Mesenchymal stem cell (in vitro differentiated cells and primary cell): ENCODE measurements at regions not wholly inside any gene's neighbourhood (a gene's known extent, or its start where the extent isn't known, plus 50 kb on each side); places are given as distances from the start of the nearest gene placed in this dataset.
"Not testable (repeated sequence)": the region's sequence is repeated elsewhere in the genome, so short reads cannot be mapped to it uniquely, and the experiment has no call there.

Experiments used
- DNase-seq: peaks from one replicate; pipeline ENCODE4 v3.0.0-alpha.2; 2013
- H2AFZ ChIP-seq: one replicate; pipeline ENCODE4 v1.6.1; 2013; ENCODE audit warnings: low read depth, mild to moderate bottlenecking, control low read depth, inconsistent platforms, low read length, moderate library complexity
- H2AK5ac ChIP-seq: 2 replicates; pipeline ENCODE4 v1.6.1; 2013; ENCODE audit warnings: low read length, moderate library complexity, mild to moderate bottlenecking, inconsistent platforms; ENCODE audit not compliant: severe bottlenecking
- H2BK120ac ChIP-seq: one replicate; pipeline ENCODE4 v1.6.1; 2013; ENCODE audit warnings: low read depth, mild to moderate bottlenecking, inconsistent platforms, low read length, moderate library complexity
- H2BK12ac ChIP-seq, 2 experiments: one replicate each; pipeline ENCODE4 v1.6.1; 2013; ENCODE audit warnings: inconsistent platforms in 2 of 2, low read length in 2 of 2, mild to moderate bottlenecking in 2 of 2, moderate library complexity in 2 of 2, control low read depth in 1 of 2
- H2BK15ac ChIP-seq: one replicate; pipeline ENCODE4 v1.6.1; 2013; ENCODE audit warnings: mild to moderate bottlenecking, low read depth, inconsistent platforms; ENCODE audit not compliant: poor library complexity, severe bottlenecking
- H2BK5ac ChIP-seq: 2 replicates; pipeline ENCODE4 v1.6.1; 2013; ENCODE audit warnings: low read depth, mild to moderate bottlenecking, low read length, control low read depth, inconsistent platforms; ENCODE audit not compliant: poor library complexity, severe bottlenecking
- H3K14ac ChIP-seq, 2 experiments: one replicate each; pipeline ENCODE4 v1.6.1; 2013; ENCODE audit warnings: inconsistent platforms in 2 of 2, low read length in 2 of 2, control low read depth in 1 of 2, mild to moderate bottlenecking in 1 of 2, moderate library complexity in 1 of 2
- H3K18ac ChIP-seq, 2 experiments: one replicate each; pipeline ENCODE4 v1.6.1; 2013; ENCODE audit warnings: inconsistent platforms in 2 of 2, low read length in 2 of 2, control low read depth in 1 of 2, low read depth in 1 of 2, mild to moderate bottlenecking in 1 of 2
- H3K23ac ChIP-seq, 2 experiments: one replicate each; pipeline ENCODE4 v1.6.1; 2013; ENCODE audit warnings: inconsistent platforms in 2 of 2, low read length in 2 of 2, mild to moderate bottlenecking in 2 of 2, moderate library complexity in 2 of 2, control low read depth in 1 of 2
- H3K27ac ChIP-seq: 2 replicates; pipeline ENCODE4 v1.5.1; 2013; ENCODE audit warnings: mild to moderate bottlenecking, moderate library complexity, low read length, control low read depth, inconsistent platforms; ENCODE audit not compliant: poor library complexity, severe bottlenecking
- H3K27me3 ChIP-seq, 2 experiments: 2 replicates each; pipeline versions ENCODE4 v1.6.1 to v1.7.0; 2013; ENCODE audit warnings: low read length in 2 of 2, mild to moderate bottlenecking in 2 of 2, moderate library complexity in 2 of 2, control low read depth in 1 of 2, inconsistent platforms in 1 of 2; ENCODE audit not compliant: control insufficient read depth in 1 of 2, insufficient read depth in 1 of 2
- H3K36me3 ChIP-seq, 2 experiments: 2 replicates each; pipeline versions ENCODE4 v1.6.1 to v1.7.0; 2013; ENCODE audit warnings: low read length in 2 of 2, control low read depth in 1 of 2, inconsistent platforms in 1 of 2, low read depth in 1 of 2, mild to moderate bottlenecking in 1 of 2; ENCODE audit not compliant: insufficient read depth in 2 of 2, control insufficient read depth in 1 of 2
- H3K4ac ChIP-seq, 2 experiments: one replicate each; pipeline ENCODE4 v1.6.1; 2013; ENCODE audit warnings: inconsistent platforms in 2 of 2, low read length in 2 of 2, mild to moderate bottlenecking in 2 of 2, moderate library complexity in 2 of 2, control low read depth in 1 of 2, low read depth in 1 of 2
- H3K4me1 ChIP-seq: 2 replicates; pipeline ENCODE4 v1.6.1; 2013; ENCODE audit warnings: low read depth, low read length, control low read depth; ENCODE audit not compliant: control insufficient read depth, insufficient read depth
- H3K4me2 ChIP-seq: 2 replicates; pipeline ENCODE4 v1.6.1; 2013; ENCODE audit warnings: low read length, mild to moderate bottlenecking, inconsistent platforms; ENCODE audit not compliant: poor library complexity, severe bottlenecking
- H3K4me3 ChIP-seq, 2 experiments: 2 replicates each; pipeline versions ENCODE4 v1.5.1 to v1.7.0; 2013; ENCODE audit warnings: low read length in 2 of 2, mild to moderate bottlenecking in 2 of 2, control low read depth in 1 of 2, low read depth in 1 of 2; ENCODE audit not compliant: insufficient read depth in 1 of 2
- H3K79me1 ChIP-seq: replicated peaks from 2 replicates; pipeline ENCODE4 v1.6.1; 2013; ENCODE audit warnings: mild to moderate bottlenecking, control low read depth, low read length, inconsistent platforms; ENCODE audit not compliant: poor library complexity, severe bottlenecking
- H3K9ac ChIP-seq: 2 replicates; pipeline ENCODE4 v1.7.0; 2013; ENCODE audit warnings: mild to moderate bottlenecking, low read length, moderate library complexity
- H3K9me3 ChIP-seq: 2 replicates; pipeline ENCODE4 v1.7.0; 2013; ENCODE audit warnings: mild to moderate bottlenecking, low read length; ENCODE audit not compliant: control insufficient read depth
- H4K8ac ChIP-seq: one replicate; pipeline ENCODE4 v1.6.1; 2013; ENCODE audit warnings: inconsistent platforms, mild to moderate bottlenecking, low read length, moderate library complexity
- H4K91ac ChIP-seq: one replicate; pipeline ENCODE4 v1.6.1; 2013; ENCODE audit warnings: mild to moderate bottlenecking, low read length, inconsistent platforms
- WGBS: methylation state at CpG from one replicate; pipeline ENCODE4 v1.1.7; 2013; ENCODE audit warnings: mixed read lengths; 5-methylcytosine and 5-hydroxymethylcytosine counted together

- H2BK120ac ChIP-seq, result no peak overlapping the region
Observed at GRCh38 chr11:106551744-106552673, 466.3 kb downstream of the GUCY1A2 start.

GRCh38 chr11:106552694-106553203 is 465.5 kb downstream of the GUCY1A2 start:
- WGBS, result 73% methylated on average over 6 of the region's 6 CpGs
- Histone ChIP-seq H3K18ac (no peak overlapping the region), H4K91ac (no peak overlapping the region)

More at GRCh38 chr11:106551744-106552673, 466.3 kb downstream of the GUCY1A2 start:
- Histone ChIP-seq H3K27me3 (no peaks in the 10 kb centered on the region), H3K4me2 (no peak overlapping the region), H2AFZ (no peak overlapping the region), H3K9me3 (peaks cover 24% of the 10 kb centered on the region), H4K91ac (no peak overlapping the region), H2AK5ac (no peak overlapping the region), H2BK15ac (no peak overlapping the region), H3K4ac (no peak overlapping the region), H3K4me1 (peaks cover 2% of the 10 kb centered on the region), H2BK12ac (peak overlapping the region in 1 of 2 experiments; percentile 4), H4K8ac (peak overlapping the region; percentile 10), H3K23ac (no peak overlapping the region), H3K27ac (no peak overlapping the region), H2BK5ac (no peak overlapping the region), H3K18ac (no peak overlapping the region), H3K79me1 (no peaks in the 10 kb centered on the region), H3K36me3 (no peaks in the 10 kb centered on the region), H3K9ac (no peak overlapping the region), H3K4me3 (peak overlapping the region in 1 of 2 experiments; percentile 2), H3K14ac (peak overlapping the region in 1 of 2 experiments; percentile 83)
- WGBS, result 93% methylated on average over 13 of the region's 13 CpGs
- no peak for DNase-seq

GRCh38 chr11:106553304-106553703 is 465.0 kb downstream of the GUCY1A2 start:
- Histone ChIP-seq H3K14ac (no peak overlapping the region), H3K79me1 (no peaks in the 10 kb centered on the region), H3K9me3 (peaks cover 25% of the 10 kb centered on the region), H3K9ac (no peak overlapping the region), H2BK15ac (no peak overlapping the region), H2BK12ac (no peak overlapping the region), H2BK5ac (no peak overlapping the region), H3K27me3 (no peaks in the 10 kb centered on the region), H2AK5ac (no peak overlapping the region), H4K91ac (peak overlapping the region; percentile 47), H2BK120ac (no peak overlapping the region), H3K4me1 (peaks cover 2% of the 10 kb centered on the region), H3K4ac (no peak overlapping the region), H4K8ac (peak overlapping the region; percentile 4), H3K23ac (no peak overlapping the region), H3K4me2 (no peak overlapping the region), H3K27ac (no peak overlapping the region), H2AFZ (no peak overlapping the region), H3K4me3 (no peak overlapping the region), H3K18ac (no peak overlapping the region), H3K36me3 (no peaks in the 10 kb centered on the region)
- DNase-seq, result no peak
- 96% methylated on average over 6 of the region's 6 CpGs for WGBS

More at GRCh38 chr11:106552694-106553203, 465.5 kb downstream of the GUCY1A2 start:
- H3K9me3 ChIP-seq, result peaks cover 25% of the 10 kb centered on the region
- H3K9ac ChIP-seq, result no peak overlapping the region
- peaks cover 2% of the 10 kb centered on the region for H3K4me1 ChIP-seq
- H3K27ac ChIP-seq, result no peak overlapping the region
- no peak overlapping the region for H4K8ac ChIP-seq
- H2BK5ac ChIP-seq, result no peak overlapping the region
- no peak overlapping the region for H2BK12ac ChIP-seq
- H3K23ac ChIP-seq, result no peak overlapping the region
- H3K79me1 ChIP-seq, result no peaks in the 10 kb centered on the region
- DNase-seq, result no peak
- H3K4me3 ChIP-seq, result no peak overlapping the region
- no peak overlapping the region for H2AFZ ChIP-seq
- H3K4me2 ChIP-seq, result no peak overlapping the region
- no peak overlapping the region for H3K4ac ChIP-seq
- no peaks in the 10 kb centered on the region for H3K27me3 ChIP-seq
- H3K14ac ChIP-seq, result no peak overlapping the region
- H2AK5ac ChIP-seq, result no peak overlapping the region
- no peak overlapping the region for H2BK120ac ChIP-seq
- H3K36me3 ChIP-seq, result no peaks in the 10 kb centered on the region
- no peak overlapping the region for H2BK15ac ChIP-seq

GRCh38 chr11:106555566-106556250 is 462.6 kb downstream of the GUCY1A2 start:
- H3K14ac ChIP-seq, result not testable (repeated sequence)
- WGBS, result 91% methylated on average over 11 of the region's 13 CpGs

More at GRCh38 chr11:106555566-106556250, 462.6 kb downstream of the GUCY1A2 start:
- H2BK120ac ChIP-seq, H3K4ac ChIP-seq, H3K79me1 ChIP-seq, H3K9ac ChIP-seq, H3K27ac ChIP-seq, H2BK12ac ChIP-seq, DNase-seq, H3K36me3 ChIP-seq, H3K4me3 ChIP-seq, H4K91ac ChIP-seq, H2AFZ ChIP-seq, H2AK5ac ChIP-seq, H3K23ac ChIP-seq, H2BK15ac ChIP-seq, H4K8ac ChIP-seq, H3K18ac ChIP-seq, H3K4me2 ChIP-seq, H3K27me3 ChIP-seq, H2BK5ac ChIP-seq, H3K4me1 ChIP-seq: not testable (repeated sequence)
- peaks cover 25% of the 10 kb centered on the region for H3K9me3 ChIP-seq
